C4-2B (cell line): ENCODE measurements at regions not wholly inside any gene's neighbourhood (a gene's known extent, or its start where the extent isn't known, plus 50 kb on each side); places are given as distances from the start of the nearest gene placed in this dataset.

ENCODE experiments used
- H3K27ac ChIP-seq: fragments of 450-650 bp; 2 replicates; pipeline ENCODE4 v1.5.1; 2017
- CTCF ChIP-seq: fragments of 450-650 bp; conservative IDR thresholded peaks from 2 replicates; pipeline ENCODE4 v1.5.1; 2017; ENCODE audit warnings: mild to moderate bottlenecking
- ZFX ChIP-seq: fragments of 450-650 bp; IDR thresholded peaks from 2 replicates; pipeline ENCODE4 v1.6.1; 2017

DNA sequence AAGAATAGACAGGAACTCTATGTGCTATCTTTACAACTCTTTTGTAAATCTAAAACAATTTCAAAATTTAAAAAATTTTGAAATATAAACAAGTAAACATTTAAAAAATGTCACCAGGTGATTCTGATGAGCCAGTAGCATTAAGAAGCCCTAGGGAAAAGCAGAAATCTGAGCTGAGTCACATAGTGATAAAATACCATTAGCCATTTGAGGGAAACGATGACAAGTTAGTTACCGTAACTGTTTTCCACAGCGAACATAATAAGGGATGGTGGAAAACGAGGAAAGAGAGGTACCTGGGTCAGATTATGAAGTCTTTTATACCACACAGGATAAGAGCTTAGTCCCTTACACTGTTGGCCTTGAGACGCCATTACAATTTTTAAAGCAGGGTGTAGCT, 55.5 kb downstream of the PRR15 start:
- no peak overlapping the region for H3K27ac ChIP-seq
- TF ChIP-seq CTCF (no peak), ZFX (no peak)

DNA sequence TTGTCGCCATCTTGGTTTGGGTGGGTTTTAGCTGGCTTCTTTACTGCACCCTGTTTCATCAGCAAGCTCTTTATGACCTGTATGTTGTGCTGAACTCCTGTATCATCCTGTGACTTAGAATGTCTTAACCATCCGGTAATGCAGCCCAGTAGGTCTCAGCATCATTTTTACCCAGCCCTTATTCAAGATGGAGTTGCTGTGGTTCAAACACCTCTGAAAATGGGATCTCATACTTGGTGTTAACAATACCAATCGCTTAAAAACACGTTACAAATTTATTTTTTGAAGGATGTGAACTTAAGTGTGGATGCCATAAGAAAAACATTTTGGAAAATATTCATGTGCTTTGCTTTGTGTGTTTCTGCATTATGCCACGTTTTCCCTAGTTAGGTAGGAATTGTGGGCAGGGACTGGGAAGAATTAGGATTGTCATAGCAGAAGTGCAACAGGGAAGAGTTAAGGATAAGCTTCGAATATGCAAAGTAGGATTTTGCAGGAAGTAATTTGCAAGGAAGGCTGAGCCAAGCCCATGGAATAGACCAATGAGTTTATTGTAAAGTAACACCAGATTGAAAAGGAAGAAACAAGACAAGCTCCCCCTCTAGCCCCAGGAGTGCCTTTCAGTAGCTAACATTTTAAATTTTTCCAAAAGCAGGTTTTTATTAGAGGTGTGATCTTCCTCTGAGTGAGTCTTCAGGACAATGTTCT, 56.4 kb downstream of the PRR15 start:
- H3K27ac ChIP-seq = no peak overlapping the region
- TF ChIP-seq CTCF = no peak
- TF ChIP-seq ZFX = no peak

- no peak overlapping the region for H3K27ac ChIP-seq
- TF ChIP-seq ZFX = no peak
Measured at GRCh38 chr7:29620556-29620930, 56.9 kb downstream of the PRR15 start.

DNA sequence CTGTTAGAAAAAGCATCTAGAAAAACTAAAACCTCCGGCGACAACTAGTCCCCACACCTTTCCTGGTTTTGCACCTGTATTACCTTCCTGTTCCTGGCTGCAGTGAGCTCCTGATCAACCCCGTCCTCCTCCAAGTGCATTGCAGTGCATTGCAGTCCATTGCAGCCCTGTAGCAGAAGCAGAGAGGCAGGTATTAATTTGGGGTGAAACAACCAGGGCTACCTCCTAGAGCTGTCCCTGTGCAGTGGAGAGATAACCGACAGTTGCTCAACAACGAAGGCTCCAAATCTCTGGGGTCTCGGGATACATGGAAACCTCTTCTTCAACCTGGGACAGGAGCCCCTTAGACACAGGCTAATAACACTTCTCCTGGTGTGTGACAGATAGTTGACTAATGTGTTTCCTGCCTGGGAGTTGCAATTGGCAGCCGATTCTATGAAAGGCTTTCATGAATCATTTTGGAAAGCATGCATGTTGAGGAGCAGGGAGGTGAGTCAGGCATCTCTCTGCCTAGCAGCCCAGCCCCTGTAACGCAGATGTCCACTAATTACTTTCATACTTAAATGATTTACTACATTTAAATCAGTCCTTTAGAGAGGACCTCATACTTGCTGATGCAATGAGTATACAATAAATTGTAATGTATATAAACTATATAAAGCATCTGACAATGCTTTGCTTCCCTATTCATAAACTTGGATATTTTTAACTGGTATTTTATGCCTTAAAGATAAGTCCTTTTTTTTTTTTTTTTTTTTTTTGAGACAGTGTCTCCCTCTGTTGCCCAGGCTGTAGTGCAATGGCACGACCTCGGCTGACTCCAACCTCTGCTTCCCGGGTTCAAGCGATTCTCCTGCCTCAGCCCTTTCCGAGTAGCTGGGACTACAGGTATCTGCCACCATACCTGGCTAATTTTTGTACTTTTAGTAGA, 59.0 kb downstream of the PRR15 start:
- TF ChIP-seq ZFX = no peak
- no peak for TF ChIP-seq CTCF
- H3K27ac ChIP-seq = no peak overlapping the region

DNA sequence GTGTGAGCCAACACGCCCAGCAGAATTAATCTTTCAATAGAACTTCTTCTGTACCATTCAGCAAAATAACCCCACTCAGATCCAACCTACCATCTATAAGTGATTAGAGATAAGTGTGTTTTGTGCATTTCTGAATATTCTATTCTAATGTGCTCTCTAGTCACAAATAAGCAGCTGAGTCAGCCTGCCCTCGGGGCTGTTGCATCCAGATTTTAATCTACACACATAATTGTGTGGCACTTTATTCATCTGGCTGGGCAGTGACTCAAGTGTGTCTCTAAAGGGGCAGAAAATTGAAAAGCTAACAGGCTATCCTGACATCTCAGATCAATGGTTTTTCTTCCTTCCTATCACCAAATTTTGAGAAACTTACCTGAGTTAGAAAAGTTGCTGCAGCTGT, 60.3 kb downstream of the PRR15 start:
- no peak overlapping the region for H3K27ac ChIP-seq
- no peak for TF ChIP-seq ZFX
- no peak for TF ChIP-seq CTCF

GRCh38 chr7:29626730-29627129, 63.1 kb downstream of the PRR15 start:
- no peak overlapping the region for H3K27ac ChIP-seq
- TF ChIP-seq CTCF (no peak), ZFX (no peak)

DNA sequence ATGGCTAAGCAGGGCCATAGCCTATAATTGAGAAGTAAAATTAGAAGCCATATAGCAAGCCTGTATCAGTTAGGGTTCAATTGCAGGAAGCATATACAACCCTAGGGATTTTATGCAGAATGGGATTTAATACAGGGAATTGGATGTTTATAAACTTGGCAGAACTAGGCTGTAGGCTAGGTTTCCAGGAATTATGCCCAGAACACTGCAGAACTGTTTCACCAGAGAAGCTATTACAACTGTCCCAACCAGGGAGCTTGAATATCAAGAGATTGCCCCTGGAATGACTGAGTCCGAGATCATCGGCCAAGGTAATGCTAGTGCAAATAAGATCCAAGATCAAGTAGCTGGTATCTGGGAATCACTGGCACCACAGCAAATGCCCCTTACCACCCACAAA, 64.0 kb downstream of the PRR15 start:
- no peak overlapping the region for H3K27ac ChIP-seq
- no peak for TF ChIP-seq ZFX
- TF ChIP-seq CTCF = no peak
